ENCODE measurements at regions not wholly inside any gene's neighbourhood (a gene's known extent, or its start where the extent isn't known, plus 50 kb on each side); places are given as distances from the start of the nearest gene placed in this dataset.

DNA sequence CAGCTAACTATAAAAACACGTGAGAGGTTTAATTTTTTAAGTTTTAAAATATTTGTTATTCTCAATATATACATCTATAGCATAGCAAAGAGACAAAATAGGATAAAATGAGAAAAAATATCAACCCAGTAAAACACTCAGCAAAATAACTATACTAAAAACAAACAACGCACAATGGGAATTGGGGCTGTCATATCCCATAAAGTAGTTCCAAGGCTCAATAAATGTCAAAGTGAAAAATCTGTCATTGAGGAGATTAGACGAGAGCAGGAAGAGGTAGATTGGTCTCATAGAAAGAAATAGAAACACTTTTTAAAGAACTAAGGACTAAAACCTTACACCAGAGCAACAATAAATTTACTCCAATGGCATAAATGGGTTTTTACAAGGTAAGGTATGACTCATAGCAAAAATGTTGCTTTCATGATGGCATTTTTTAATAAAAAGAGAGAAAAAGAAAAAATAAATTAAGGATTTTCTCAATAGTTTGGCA, 153.7 kb downstream of the EVA1A start:
- no peak overlapping the region for H3K9ac ChIP-seq (ENCODE audit: low read length)
- no peaks in the 10 kb centered on the region for H3K9me2 ChIP-seq (replicated peaks; ENCODE audit: insufficient read depth, low read length)
- H3K36me3 ChIP-seq (replicated peaks; ENCODE audit: insufficient read depth, low read length): no peaks in the 10 kb centered on the region

GRCh38 chr2:75406131-75406581, 154.6 kb downstream of the EVA1A start:
- Histone ChIP-seq H3K9me3 (replicated peaks; ENCODE audit: insufficient read depth, low read length) (no peaks in the 10 kb centered on the region), H3K27me3 (replicated peaks; ENCODE audit: insufficient read depth, low read length) (no peaks in the 10 kb centered on the region), H3K27ac (ENCODE audit: low read length) (no peak overlapping the region), H3K9me2 (replicated peaks; ENCODE audit: insufficient read depth, low read length) (no peaks in the 10 kb centered on the region), H3K4me2 (ENCODE audit: low read depth, low read length) (no peak overlapping the region), H3K4me3 (ENCODE audit: low read length) (no peak overlapping the region), H3K4me1 (ENCODE audit: low read length) (no peaks in the 10 kb centered on the region), H3F3A (ENCODE audit: insufficient read depth, low read length) (no peaks in the 10 kb centered on the region), H3K36me3 (replicated peaks; ENCODE audit: insufficient read depth, low read length) (no peaks in the 10 kb centered on the region), H3K79me2 (ENCODE audit: low read length) (no peaks in the 10 kb centered on the region), H4K20me1 (ENCODE audit: insufficient read depth, low read length) (no peaks in the 10 kb centered on the region), H3K9ac (ENCODE audit: low read length) (no peak overlapping the region), H2AFZ (ENCODE audit: low read length) (no peak overlapping the region)
- no peak for DNase-seq
- TF ChIP-seq EZH2phosphoT487 (IDR thresholded peaks at IDR 0.05; ENCODE audit: low read length): no peak
- TF ChIP-seq EZH2 (optimal IDR thresholded peaks at IDR 0.05; ENCODE audit: low read depth, low read length): no peak
- TF ChIP-seq CTCF (IDR thresholded peaks at IDR 0.05; ENCODE audit: low read length): no peak

More for the DNA sequence above, 153.7 kb downstream of the EVA1A start:
- Histone ChIP-seq H3K79me2 (ENCODE audit: low read length) (no peaks in the 10 kb centered on the region), H3K27ac (ENCODE audit: low read length) (no peak overlapping the region), H3K4me3 (ENCODE audit: low read length) (no peak overlapping the region), H3K4me1 (ENCODE audit: low read length) (no peaks in the 10 kb centered on the region), H3K27me3 (replicated peaks; ENCODE audit: insufficient read depth, low read length) (no peaks in the 10 kb centered on the region), H4K20me1 (ENCODE audit: insufficient read depth, low read length) (no peaks in the 10 kb centered on the region), H3K9me3 (replicated peaks; ENCODE audit: insufficient read depth, low read length) (no peaks in the 10 kb centered on the region), H3K4me2 (ENCODE audit: low read depth, low read length) (no peak overlapping the region), H3F3A (ENCODE audit: insufficient read depth, low read length) (no peaks in the 10 kb centered on the region), H2AFZ (ENCODE audit: low read length) (no peak overlapping the region)
- no peak for DNase-seq
- TF ChIP-seq EZH2 (optimal IDR thresholded peaks at IDR 0.05; ENCODE audit: low read depth, low read length) (no peak), EZH2phosphoT487 (IDR thresholded peaks at IDR 0.05; ENCODE audit: low read length) (no peak), CTCF (IDR thresholded peaks at IDR 0.05; ENCODE audit: low read length) (no peak)

GRCh38 chr2:75405000-75405399, 155.7 kb downstream of the EVA1A start:
- Histone ChIP-seq H3F3A (ENCODE audit: insufficient read depth, low read length) (no peaks in the 10 kb centered on the region), H2AFZ (ENCODE audit: low read length) (no peak overlapping the region), H3K79me2 (ENCODE audit: low read length) (no peaks in the 10 kb centered on the region), H4K20me1 (ENCODE audit: insufficient read depth, low read length) (no peaks in the 10 kb centered on the region), H3K36me3 (replicated peaks; ENCODE audit: insufficient read depth, low read length) (no peaks in the 10 kb centered on the region), H3K4me3 (ENCODE audit: low read length) (no peak overlapping the region), H3K9me2 (replicated peaks; ENCODE audit: insufficient read depth, low read length) (no peaks in the 10 kb centered on the region), H3K27me3 (replicated peaks; ENCODE audit: insufficient read depth, low read length) (no peaks in the 10 kb centered on the region), H3K4me1 (ENCODE audit: low read length) (no peaks in the 10 kb centered on the region), H3K9ac (ENCODE audit: low read length) (no peak overlapping the region), H3K9me3 (replicated peaks; ENCODE audit: insufficient read depth, low read length) (no peaks in the 10 kb centered on the region), H3K4me2 (ENCODE audit: low read depth, low read length) (no peak overlapping the region), H3K27ac (ENCODE audit: low read length) (no peak overlapping the region)
- DNase-seq: no peak
- TF ChIP-seq EZH2phosphoT487 (IDR thresholded peaks at IDR 0.05; ENCODE audit: low read length) (no peak), CTCF (IDR thresholded peaks at IDR 0.05; ENCODE audit: low read length) (no peak), EZH2 (optimal IDR thresholded peaks at IDR 0.05; ENCODE audit: low read depth, low read length) (no peak)
